ENCODE measurements at regions not wholly inside any gene's neighbourhood (a gene's known extent, or its start where the extent isn't known, plus 50 kb on each side); places are given as distances from the start of the nearest gene placed in this dataset.

- no peak for DNase-seq (ENCODE audit: low spot score in 2 of 2)
- no peaks in the 10 kb centered on the region for H3K36me3 ChIP-seq
- H3K4me1 ChIP-seq = no peaks in the 10 kb centered on the region
- H3K4me3 ChIP-seq = no peak overlapping the region
- H3K27ac ChIP-seq = no peak overlapping the region
- no peak for TF ChIP-seq POLR2A (IDR thresholded peaks at IDR 0.05)
- no peak for TF ChIP-seq CTCF (IDR thresholded peaks at IDR 0.05)
- TF ChIP-seq POLR2AphosphoS5 (IDR thresholded peaks at IDR 0.05) = no peak
- no peak for TF ChIP-seq EP300 (IDR thresholded peaks at IDR 0.05)
- H3K27me3 ChIP-seq = peaks cover 47% of the 10 kb centered on the region
- no peaks in the 10 kb centered on the region for H3K9me3 ChIP-seq
- WGBS = 94% methylated on average over 5 of the region's 5 CpGs
Measured at GRCh38 chr9:126106404-126106803, 220.2 kb upstream of the MVB12B start.

- no peak for TF ChIP-seq CTCF (IDR thresholded peaks at IDR 0.05)
- no peak for TF ChIP-seq EP300 (IDR thresholded peaks at IDR 0.05)
- TF ChIP-seq POLR2AphosphoS5 (IDR thresholded peaks at IDR 0.05) = no peak
- TF ChIP-seq POLR2A (IDR thresholded peaks at IDR 0.05) = no peak
- no peaks in the 10 kb centered on the region for H3K4me1 ChIP-seq
- no peaks in the 10 kb centered on the region for H3K36me3 ChIP-seq
- no peak for DNase-seq (ENCODE audit: low spot score in 2 of 2)
- peaks cover 51% of the 10 kb centered on the region for H3K27me3 ChIP-seq
- H3K9me3 ChIP-seq = no peaks in the 10 kb centered on the region
- H3K4me3 ChIP-seq = no peak overlapping the region
- no peak overlapping the region for H3K27ac ChIP-seq
- 76% methylated on average over 12 of the region's 12 CpGs for WGBS
Measured at GRCh38 chr9:126107693-126108092, 218.9 kb upstream of the MVB12B start.

DNA sequence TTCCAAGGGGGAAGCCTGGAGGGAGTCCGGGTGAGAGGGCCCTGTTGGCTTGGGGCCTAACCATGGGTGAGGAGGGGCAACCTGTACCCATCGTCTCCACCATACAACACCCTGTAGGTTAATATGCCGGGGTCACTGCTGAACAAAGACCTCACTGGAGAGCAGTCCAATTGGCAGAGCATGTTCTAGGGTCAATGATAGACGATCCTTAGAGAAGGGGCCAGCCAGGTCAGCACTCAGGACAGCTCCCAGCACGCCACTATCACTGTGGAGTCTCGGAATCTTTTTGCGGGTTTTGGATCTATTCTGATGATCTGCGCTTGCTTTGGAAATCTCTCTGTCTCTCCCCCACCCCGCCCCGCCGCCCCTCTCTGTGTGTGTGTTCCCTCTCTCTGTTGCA, 218.4 kb upstream of the MVB12B start:
- 34% methylated on average over 10 of the region's 11 CpGs for WGBS
- Histone ChIP-seq H3K36me3 (no peaks in the 10 kb centered on the region), H3K27ac (no peak overlapping the region), H3K9me3 (no peaks in the 10 kb centered on the region), H3K4me1 (no peaks in the 10 kb centered on the region), H3K27me3 (peaks cover 51% of the 10 kb centered on the region), H3K4me3 (no peak overlapping the region)
- no peak for TF ChIP-seq POLR2AphosphoS5 (IDR thresholded peaks at IDR 0.05)
- TF ChIP-seq EP300 (IDR thresholded peaks at IDR 0.05) = no peak
- no peak for TF ChIP-seq CTCF (IDR thresholded peaks at IDR 0.05)
- no peak for TF ChIP-seq POLR2A (IDR thresholded peaks at IDR 0.05)
- DNase-seq (ENCODE audit: low spot score in 2 of 2) = no peak

DNA sequence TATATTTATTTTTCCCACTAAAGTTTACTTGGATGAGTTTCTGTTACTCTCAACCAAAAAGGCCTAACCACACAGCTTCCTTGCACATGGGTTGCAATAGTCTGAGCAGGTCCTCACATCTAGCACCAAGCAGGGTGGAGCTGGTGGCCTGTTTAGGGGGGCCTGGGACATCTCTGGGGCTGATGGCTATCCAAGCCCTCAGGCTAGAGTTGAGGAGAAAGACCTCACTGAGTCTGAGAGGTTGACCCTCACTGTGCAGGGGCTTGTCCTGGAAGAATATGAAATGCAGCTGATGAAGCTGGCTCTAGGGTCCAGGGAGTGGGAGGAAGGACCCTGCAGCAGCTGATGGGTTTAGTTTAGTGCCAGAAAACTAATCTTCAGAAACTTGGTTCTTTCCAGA, 217.1 kb upstream of the MVB12B start:
- Histone ChIP-seq H3K27me3 (peaks cover 55% of the 10 kb centered on the region), H3K27ac (no peak overlapping the region)

GRCh38 chr9:126111556-126111955, 215.1 kb upstream of the MVB12B start:
- DNase-seq (ENCODE audit: low spot score in 2 of 2) = peak in 1 of 2 donors; percentile 1

More for the DNA sequence above, 217.1 kb upstream of the MVB12B start:
- no peak for TF ChIP-seq EP300 (IDR thresholded peaks at IDR 0.05)
- TF ChIP-seq POLR2AphosphoS5 (IDR thresholded peaks at IDR 0.05) = no peak
- no peak for TF ChIP-seq CTCF (IDR thresholded peaks at IDR 0.05)
- TF ChIP-seq POLR2A (IDR thresholded peaks at IDR 0.05) = no peak
- Histone ChIP-seq H3K4me1 (no peaks in the 10 kb centered on the region), H3K36me3 (no peaks in the 10 kb centered on the region), H3K9me3 (no peaks in the 10 kb centered on the region), H3K4me3 (no peak overlapping the region)
- peak in 1 of 2 donors; percentile 25 for DNase-seq (ENCODE audit: low spot score in 2 of 2)

More at GRCh38 chr9:126111556-126111955, 215.1 kb upstream of the MVB12B start:
- H3K36me3 ChIP-seq = no peaks in the 10 kb centered on the region
- no peak overlapping the region for H3K4me3 ChIP-seq
- no peaks in the 10 kb centered on the region for H3K9me3 ChIP-seq
- WGBS = 71% methylated on average over 5 of the region's 5 CpGs
- peaks cover 51% of the 10 kb centered on the region for H3K27me3 ChIP-seq
- no peak overlapping the region for H3K27ac ChIP-seq
- no peak for TF ChIP-seq POLR2AphosphoS5 (IDR thresholded peaks at IDR 0.05)
- no peak for TF ChIP-seq CTCF (IDR thresholded peaks at IDR 0.05)
- TF ChIP-seq EP300 (IDR thresholded peaks at IDR 0.05) = no peak
- TF ChIP-seq POLR2A (IDR thresholded peaks at IDR 0.05) = no peak
- H3K4me1 ChIP-seq = no peaks in the 10 kb centered on the region

Measured in suprapubic skin (tissue), 4 donors.